LNCAP (cell line): ENCODE measurements at regions not wholly inside any gene's neighbourhood (a gene's known extent, or its start where the extent isn't known, plus 50 kb on each side); places are given as distances from the start of the nearest gene placed in this dataset.

Experiments used
- CTCF ChIP-seq: fragments of 450-650 bp; IDR thresholded peaks from 2 replicates; pipeline ENCODE4 v1.5.1; 2017; ENCODE audit warnings: mild to moderate bottlenecking

- TF ChIP-seq CTCF = no peak
Measured at GRCh38 chr7:70872188-70872587, 259.8 kb upstream of the GALNT17 start.

- TF ChIP-seq CTCF = no peak
Measured at GRCh38 chr7:70881167-70881847, 250.6 kb upstream of the GALNT17 start.

GRCh38 chr7:70883750-70884439, 248.0 kb upstream of the GALNT17 start:
- TF ChIP-seq CTCF = no peak

- no peak for TF ChIP-seq CTCF
Measured at GRCh38 chr7:70884440-70884764, 247.5 kb upstream of the GALNT17 start.

- no peak for TF ChIP-seq CTCF
Measured at GRCh38 chr7:70884809-70885208, 247.1 kb upstream of the GALNT17 start.

- TF ChIP-seq CTCF = no peak
Measured at GRCh38 chr7:70886547-70886946, 245.4 kb upstream of the GALNT17 start.

GRCh38 chr7:70887186-70887585, 244.8 kb upstream of the GALNT17 start:
- TF ChIP-seq CTCF = no peak
